ENCODE measurements at regions not wholly inside any gene's neighbourhood (a gene's known extent, or its start where the extent isn't known, plus 50 kb on each side); places are given as distances from the start of the nearest gene placed in this dataset.

DNA sequence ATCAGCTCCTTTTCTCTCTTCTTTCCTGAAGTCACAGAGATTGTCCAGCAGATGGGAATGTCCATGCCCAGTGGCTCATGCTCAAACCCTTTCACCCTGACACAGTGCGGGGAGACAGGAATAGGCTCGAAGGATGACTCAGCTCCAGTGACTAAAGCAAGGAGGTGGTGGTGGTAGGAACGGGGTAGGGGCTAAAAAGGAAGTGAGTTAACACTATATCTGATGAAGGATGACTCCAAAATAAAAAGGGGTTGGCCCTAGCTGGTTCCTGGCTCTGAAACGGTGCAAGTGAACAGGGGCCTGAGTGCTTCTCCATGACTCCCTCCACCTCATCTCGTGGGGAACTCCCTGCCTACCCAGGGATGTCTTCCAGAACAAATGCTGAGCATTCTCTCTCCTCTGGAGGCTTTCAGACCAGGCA is 167.4 kb upstream of the LPP start:
- ATAC-seq (no peak), DNase-seq (ENCODE audit: low spot score) (no peak)
- TF ChIP-seq, protein P1, sequence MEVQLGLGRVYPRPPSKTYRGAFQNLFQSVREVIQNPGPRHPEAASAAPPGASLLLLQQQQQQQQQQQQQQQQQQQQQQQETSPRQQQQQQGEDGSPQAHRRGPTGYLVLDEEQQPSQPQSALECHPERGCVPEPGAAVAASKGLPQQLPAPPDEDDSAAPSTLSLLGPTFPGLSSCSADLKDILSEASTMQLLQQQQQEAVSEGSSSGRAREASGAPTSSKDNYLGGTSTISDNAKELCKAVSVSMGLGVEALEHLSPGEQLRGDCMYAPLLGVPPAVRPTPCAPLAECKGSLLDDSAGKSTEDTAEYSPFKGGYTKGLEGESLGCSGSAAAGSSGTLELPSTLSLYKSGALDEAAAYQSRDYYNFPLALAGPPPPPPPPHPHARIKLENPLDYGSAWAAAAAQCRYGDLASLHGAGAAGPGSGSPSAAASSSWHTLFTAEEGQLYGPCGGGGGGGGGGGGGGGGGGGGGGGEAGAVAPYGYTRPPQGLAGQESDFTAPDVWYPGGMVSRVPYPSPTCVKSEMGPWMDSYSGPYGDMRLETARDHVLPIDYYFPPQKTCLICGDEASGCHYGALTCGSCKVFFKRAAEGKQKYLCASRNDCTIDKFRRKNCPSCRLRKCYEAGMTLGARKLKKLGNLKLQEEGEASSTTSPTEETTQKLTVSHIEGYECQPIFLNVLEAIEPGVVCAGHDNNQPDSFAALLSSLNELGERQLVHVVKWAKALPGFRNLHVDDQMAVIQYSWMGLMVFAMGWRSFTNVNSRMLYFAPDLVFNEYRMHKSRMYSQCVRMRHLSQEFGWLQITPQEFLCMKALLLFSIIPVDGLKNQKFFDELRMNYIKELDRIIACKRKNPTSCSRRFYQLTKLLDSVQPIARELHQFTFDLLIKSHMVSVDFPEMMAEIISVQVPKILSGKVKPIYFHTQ (CRISPR knock-in tag; IDR thresholded peaks at IDR 0.05), result no peak
- TF ChIP-seq GTF2I (CRISPR knock-in tag; conservative IDR thresholded peaks at IDR 0.05) (no peak), ZNF263 (CRISPR knock-in tag; IDR thresholded peaks at IDR 0.05; ENCODE audit: low read depth) (no peak), FOXJ3 (CRISPR knock-in tag; IDR thresholded peaks at IDR 0.05; ENCODE audit: borderline replicate concordance) (no peak)
- TF ChIP-seq, protein P2, sequence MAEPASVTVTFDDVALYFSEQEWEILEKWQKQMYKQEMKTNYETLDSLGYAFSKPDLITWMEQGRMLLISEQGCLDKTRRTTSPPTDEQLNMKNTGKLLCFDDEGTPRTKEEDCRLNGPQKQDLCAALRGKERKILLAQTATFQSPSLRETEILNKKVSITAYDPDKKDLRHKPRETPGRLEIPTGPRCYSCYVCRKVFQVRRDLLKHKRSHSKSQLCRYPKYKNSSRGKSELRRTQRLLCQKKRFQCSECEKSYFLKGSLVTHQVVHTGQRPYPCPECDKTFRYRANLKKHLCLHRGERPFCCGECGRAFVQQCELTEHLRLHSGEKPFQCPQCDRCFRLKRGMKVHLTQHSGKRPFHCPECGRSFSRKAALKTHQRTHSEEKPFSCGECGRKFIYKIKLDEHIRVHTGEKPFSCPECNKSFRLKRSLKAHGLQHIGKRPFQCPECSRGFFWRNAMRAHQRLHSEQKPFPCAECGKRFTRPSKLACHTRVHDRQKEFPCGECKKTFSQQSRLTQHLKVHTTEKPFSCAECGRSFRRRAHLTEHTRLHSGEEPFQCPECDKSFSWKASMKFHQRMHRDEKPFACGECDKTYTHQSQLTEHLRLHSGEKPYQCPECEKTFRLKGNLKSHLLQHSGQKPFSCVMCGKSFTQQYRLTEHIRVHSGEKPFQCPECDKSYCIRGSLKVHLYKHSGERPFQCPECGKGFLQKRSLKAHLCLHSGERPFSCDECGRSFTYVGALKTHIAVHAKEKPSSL (CRISPR knock-in tag; conservative IDR thresholded peaks at IDR 0.05), result no peak
- ChIA-PET CTCF (no interaction called here), POLR2A (no interaction called here)
- Mint-ChIP-seq H3K36me3 (no peaks in the 10 kb centered on the region), H3K27ac (no peak overlapping the region), H3K9me3 (peaks cover under 1% of the 10 kb centered on the region; the same call in 1 of the 2 replicates), H3K4me1 (peaks cover 25% of the 10 kb centered on the region), H3K27me3 (ENCODE audit: low read depth) (no peaks in the 10 kb centered on the region), H3K4me3 (no peak overlapping the region)

DNA sequence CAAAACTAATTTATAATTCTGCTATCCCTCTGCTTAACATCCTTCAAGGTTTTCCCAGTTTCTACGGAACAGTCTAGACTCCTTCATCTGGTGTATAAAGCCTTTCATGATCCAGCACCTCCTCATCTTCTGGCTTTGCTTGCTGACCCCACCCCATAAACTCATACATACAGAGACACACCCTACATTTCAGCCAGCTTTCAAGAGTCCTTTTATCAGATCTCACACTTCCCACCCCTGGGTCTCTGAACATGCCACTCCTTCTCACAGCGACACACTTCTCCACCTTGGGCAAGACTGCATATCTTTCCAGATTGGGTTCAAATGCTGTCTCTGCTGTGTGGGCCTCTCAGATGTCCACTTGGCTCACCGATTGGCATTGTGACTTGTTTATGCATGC is 166.8 kb upstream of the LPP start:
- ChIA-PET POLR2A (no interaction called here), CTCF (no interaction called here)
- Mint-ChIP-seq H3K9me3 (peaks cover 5% of the 10 kb centered on the region; the same call in 1 of the 2 replicates), H3K4me1 (peaks cover 25% of the 10 kb centered on the region), H3K27ac (no peak overlapping the region), H3K36me3 (no peaks in the 10 kb centered on the region), H3K27me3 (ENCODE audit: low read depth) (no peaks in the 10 kb centered on the region), H3K4me3 (no peak overlapping the region)
- DNase-seq (ENCODE audit: low spot score) (no peak), ATAC-seq (no peak)
- TF ChIP-seq ZNF423 (CRISPR knock-in tag; IDR thresholded peaks at IDR 0.05), result no peak
- no peak for TF ChIP-seq ZNF121 (CRISPR knock-in tag; IDR thresholded peaks at IDR 0.05)
- TF ChIP-seq, protein P3, sequence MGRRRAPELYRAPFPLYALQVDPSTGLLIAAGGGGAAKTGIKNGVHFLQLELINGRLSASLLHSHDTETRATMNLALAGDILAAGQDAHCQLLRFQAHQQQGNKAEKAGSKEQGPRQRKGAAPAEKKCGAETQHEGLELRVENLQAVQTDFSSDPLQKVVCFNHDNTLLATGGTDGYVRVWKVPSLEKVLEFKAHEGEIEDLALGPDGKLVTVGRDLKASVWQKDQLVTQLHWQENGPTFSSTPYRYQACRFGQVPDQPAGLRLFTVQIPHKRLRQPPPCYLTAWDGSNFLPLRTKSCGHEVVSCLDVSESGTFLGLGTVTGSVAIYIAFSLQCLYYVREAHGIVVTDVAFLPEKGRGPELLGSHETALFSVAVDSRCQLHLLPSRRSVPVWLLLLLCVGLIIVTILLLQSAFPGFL (CRISPR knock-in tag; IDR thresholded peaks at IDR 0.05; ENCODE audit: borderline replicate concordance), result no peak
- TF ChIP-seq, protein P4, sequence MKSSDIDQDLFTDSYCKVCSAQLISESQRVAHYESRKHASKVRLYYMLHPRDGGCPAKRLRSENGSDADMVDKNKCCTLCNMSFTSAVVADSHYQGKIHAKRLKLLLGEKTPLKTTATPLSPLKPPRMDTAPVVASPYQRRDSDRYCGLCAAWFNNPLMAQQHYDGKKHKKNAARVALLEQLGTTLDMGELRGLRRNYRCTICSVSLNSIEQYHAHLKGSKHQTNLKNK (CRISPR knock-in tag; IDR thresholded peaks at IDR 0.05), result no peak
- TF ChIP-seq, protein P5, sequence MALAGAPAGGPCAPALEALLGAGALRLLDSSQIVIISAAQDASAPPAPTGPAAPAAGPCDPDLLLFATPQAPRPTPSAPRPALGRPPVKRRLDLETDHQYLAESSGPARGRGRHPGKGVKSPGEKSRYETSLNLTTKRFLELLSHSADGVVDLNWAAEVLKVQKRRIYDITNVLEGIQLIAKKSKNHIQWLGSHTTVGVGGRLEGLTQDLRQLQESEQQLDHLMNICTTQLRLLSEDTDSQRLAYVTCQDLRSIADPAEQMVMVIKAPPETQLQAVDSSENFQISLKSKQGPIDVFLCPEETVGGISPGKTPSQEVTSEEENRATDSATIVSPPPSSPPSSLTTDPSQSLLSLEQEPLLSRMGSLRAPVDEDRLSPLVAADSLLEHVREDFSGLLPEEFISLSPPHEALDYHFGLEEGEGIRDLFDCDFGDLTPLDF (CRISPR knock-in tag; IDR thresholded peaks at IDR 0.05), result no peak
- TF ChIP-seq, protein P6, sequence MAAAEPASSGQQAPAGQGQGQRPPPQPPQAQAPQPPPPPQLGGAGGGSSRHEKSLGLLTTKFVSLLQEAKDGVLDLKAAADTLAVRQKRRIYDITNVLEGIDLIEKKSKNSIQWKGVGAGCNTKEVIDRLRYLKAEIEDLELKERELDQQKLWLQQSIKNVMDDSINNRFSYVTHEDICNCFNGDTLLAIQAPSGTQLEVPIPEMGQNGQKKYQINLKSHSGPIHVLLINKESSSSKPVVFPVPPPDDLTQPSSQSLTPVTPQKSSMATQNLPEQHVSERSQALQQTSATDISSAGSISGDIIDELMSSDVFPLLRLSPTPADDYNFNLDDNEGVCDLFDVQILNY (CRISPR knock-in tag; IDR thresholded peaks at IDR 0.05), result no peak
- TF ChIP-seq, protein P7, sequence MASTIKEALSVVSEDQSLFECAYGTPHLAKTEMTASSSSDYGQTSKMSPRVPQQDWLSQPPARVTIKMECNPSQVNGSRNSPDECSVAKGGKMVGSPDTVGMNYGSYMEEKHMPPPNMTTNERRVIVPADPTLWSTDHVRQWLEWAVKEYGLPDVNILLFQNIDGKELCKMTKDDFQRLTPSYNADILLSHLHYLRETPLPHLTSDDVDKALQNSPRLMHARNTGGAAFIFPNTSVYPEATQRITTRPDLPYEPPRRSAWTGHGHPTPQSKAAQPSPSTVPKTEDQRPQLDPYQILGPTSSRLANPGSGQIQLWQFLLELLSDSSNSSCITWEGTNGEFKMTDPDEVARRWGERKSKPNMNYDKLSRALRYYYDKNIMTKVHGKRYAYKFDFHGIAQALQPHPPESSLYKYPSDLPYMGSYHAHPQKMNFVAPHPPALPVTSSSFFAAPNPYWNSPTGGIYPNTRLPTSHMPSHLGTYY (CRISPR knock-in tag; IDR thresholded peaks at IDR 0.05), result no peak
- TF ChIP-seq, protein P8, sequence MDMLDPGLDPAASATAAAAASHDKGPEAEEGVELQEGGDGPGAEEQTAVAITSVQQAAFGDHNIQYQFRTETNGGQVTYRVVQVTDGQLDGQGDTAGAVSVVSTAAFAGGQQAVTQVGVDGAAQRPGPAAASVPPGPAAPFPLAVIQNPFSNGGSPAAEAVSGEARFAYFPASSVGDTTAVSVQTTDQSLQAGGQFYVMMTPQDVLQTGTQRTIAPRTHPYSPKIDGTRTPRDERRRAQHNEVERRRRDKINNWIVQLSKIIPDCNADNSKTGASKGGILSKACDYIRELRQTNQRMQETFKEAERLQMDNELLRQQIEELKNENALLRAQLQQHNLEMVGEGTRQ (CRISPR knock-in tag; IDR thresholded peaks at IDR 0.05), result no peak
- TF ChIP-seq, protein P9, sequence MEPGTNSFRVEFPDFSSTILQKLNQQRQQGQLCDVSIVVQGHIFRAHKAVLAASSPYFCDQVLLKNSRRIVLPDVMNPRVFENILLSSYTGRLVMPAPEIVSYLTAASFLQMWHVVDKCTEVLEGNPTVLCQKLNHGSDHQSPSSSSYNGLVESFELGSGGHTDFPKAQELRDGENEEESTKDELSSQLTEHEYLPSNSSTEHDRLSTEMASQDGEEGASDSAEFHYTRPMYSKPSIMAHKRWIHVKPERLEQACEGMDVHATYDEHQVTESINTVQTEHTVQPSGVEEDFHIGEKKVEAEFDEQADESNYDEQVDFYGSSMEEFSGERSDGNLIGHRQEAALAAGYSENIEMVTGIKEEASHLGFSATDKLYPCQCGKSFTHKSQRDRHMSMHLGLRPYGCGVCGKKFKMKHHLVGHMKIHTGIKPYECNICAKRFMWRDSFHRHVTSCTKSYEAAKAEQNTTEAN (CRISPR knock-in tag; IDR thresholded peaks at IDR 0.05), result no peak
- TF ChIP-seq ELF4 (CRISPR knock-in tag; IDR thresholded peaks at IDR 0.05; ENCODE audit: low read depth), result no peak
- TF ChIP-seq TEAD1 (CRISPR knock-in tag; IDR thresholded peaks at IDR 0.05), result no peak
- TF ChIP-seq CREB1 (CRISPR knock-in tag; IDR thresholded peaks at IDR 0.05), result no peak
- TF ChIP-seq ZNF219 (CRISPR knock-in tag; IDR thresholded peaks at IDR 0.05; ENCODE audit: borderline replicate concordance), result no peak
- TF ChIP-seq SP1 (CRISPR knock-in tag; conservative IDR thresholded peaks at IDR 0.05), result no peak
- no peak for TF ChIP-seq JAZF1 (CRISPR knock-in tag; IDR thresholded peaks at IDR 0.05)
- TF ChIP-seq, protein P2 (CRISPR knock-in tag; conservative IDR thresholded peaks at IDR 0.05), result no peak

Data from WTC11 (cell line).